Mesothelial cell of epicardium (in vitro differentiated cells): ENCODE measurements at regions not wholly inside any gene's neighbourhood (a gene's known extent, or its start where the extent isn't known, plus 50 kb on each side); places are given as distances from the start of the nearest gene placed in this dataset.
"Not testable (repeated sequence)": the region's sequence is repeated elsewhere in the genome, so short reads cannot be mapped to it uniquely, and the experiment has no call there.

Experiments
- DNase-seq, 2 experiments: peaks; one replicate each; pipeline ENCODE4 v3.0.0; 2021; ENCODE audit warnings: low spot score in 2 of 2; ENCODE audit not compliant: unreplicated experiment in 2 of 2
- H3K27ac Mint-ChIP-seq: 2 replicates; pipeline ENCODE4 v1.8.0; 2021; ENCODE audit warnings: mixed read lengths
- H3K27me3 Mint-ChIP-seq: 2 replicates; pipeline ENCODE4 v1.8.0; 2021; ENCODE audit warnings: low read depth, mixed read lengths
- H3K36me3 Mint-ChIP-seq: 2 replicates; pipeline ENCODE4 v1.8.0; 2021; ENCODE audit warnings: mixed read lengths
- H3K4me1 Mint-ChIP-seq: 2 replicates; pipeline ENCODE4 v1.8.0; 2021; ENCODE audit warnings: mixed read lengths
- H3K4me3 Mint-ChIP-seq: 2 replicates; pipeline ENCODE4 v1.8.0; 2021; ENCODE audit warnings: mild to moderate bottlenecking, moderate library complexity, mixed read lengths
- H3K9me3 Mint-ChIP-seq: 2 replicates; pipeline ENCODE4 v1.8.0; 2021; ENCODE audit warnings: mixed read lengths
- CTCF ChIP-seq: fragments of 200-600 bp; sonication (generic); IDR thresholded peaks from one replicate; pipeline ENCODE4 v1.5.0; 2021; ENCODE audit warnings: antibody characterized with exemption; ENCODE audit not compliant: unreplicated experiment

GRCh38 chr5:72720205-72720604 lies 96.3 kb upstream of the TNPO1 start:
- no peaks in the 10 kb centered on the region for H3K27me3 Mint-ChIP-seq
- no peaks in the 10 kb centered on the region for H3K9me3 Mint-ChIP-seq
- H3K4me3 Mint-ChIP-seq: no peak overlapping the region
- H3K36me3 Mint-ChIP-seq: no peaks in the 10 kb centered on the region
- no peak overlapping the region for H3K27ac Mint-ChIP-seq
- no peak for TF ChIP-seq CTCF
- no peak for DNase-seq
- no peaks in the 10 kb centered on the region for H3K4me1 Mint-ChIP-seq

GRCh38 chr5:72711351-72711750 lies 105.1 kb upstream of the TNPO1 start:
- H3K27ac Mint-ChIP-seq: no peak overlapping the region
- TF ChIP-seq CTCF: no peak
- DNase-seq: no peak
- H3K4me1 Mint-ChIP-seq: no peaks in the 10 kb centered on the region
- no peaks in the 10 kb centered on the region for H3K36me3 Mint-ChIP-seq
- peaks cover 8% of the 10 kb centered on the region for H3K27me3 Mint-ChIP-seq
- H3K4me3 Mint-ChIP-seq: no peak overlapping the region
- H3K9me3 Mint-ChIP-seq: no peaks in the 10 kb centered on the region

- Mint-ChIP-seq H3K36me3 (no peaks in the 10 kb centered on the region), H3K4me3 (no peak overlapping the region), H3K4me1 (no peaks in the 10 kb centered on the region), H3K27ac (no peak overlapping the region), H3K27me3 (peaks cover 8% of the 10 kb centered on the region), H3K9me3 (no peaks in the 10 kb centered on the region)
- TF ChIP-seq CTCF: no peak
- DNase-seq: no peak
These were observed 107.1 kb upstream of the TNPO1 start for GRCh38 chr5:72709341-72709740.

GRCh38 chr5:72705178-72705577 lies 111.3 kb upstream of the TNPO1 start:
- H3K36me3 Mint-ChIP-seq: peaks cover 2% of the 10 kb centered on the region
- DNase-seq: no peak
- H3K4me3 Mint-ChIP-seq: no peak overlapping the region
- TF ChIP-seq CTCF: no peak
- H3K27ac Mint-ChIP-seq: no peak overlapping the region
- H3K27me3 Mint-ChIP-seq: no peaks in the 10 kb centered on the region
- peaks cover 3% of the 10 kb centered on the region for H3K9me3 Mint-ChIP-seq
- H3K4me1 Mint-ChIP-seq: no peaks in the 10 kb centered on the region

GRCh38 chr5:72703876-72704275 lies 112.6 kb upstream of the TNPO1 start:
- DNase-seq: no peak
- H3K36me3 Mint-ChIP-seq: peaks cover 2% of the 10 kb centered on the region
- H3K4me3 Mint-ChIP-seq: no peak overlapping the region
- no peaks in the 10 kb centered on the region for H3K4me1 Mint-ChIP-seq
- H3K9me3 Mint-ChIP-seq: peaks cover 3% of the 10 kb centered on the region
- no peak for TF ChIP-seq CTCF
- H3K27me3 Mint-ChIP-seq: no peaks in the 10 kb centered on the region
- H3K27ac Mint-ChIP-seq: no peak overlapping the region

GRCh38 chr5:72702881-72703434 lies 113.5 kb upstream of the TNPO1 start:
- Mint-ChIP-seq H3K9me3 (peaks cover 3% of the 10 kb centered on the region), H3K27ac (no peak overlapping the region), H3K36me3 (peaks cover 2% of the 10 kb centered on the region), H3K27me3 (no peaks in the 10 kb centered on the region), H3K4me3 (no peak overlapping the region), H3K4me1 (no peaks in the 10 kb centered on the region)
- TF ChIP-seq CTCF: no peak
- no peak for DNase-seq

- not testable (repeated sequence) for H3K27ac Mint-ChIP-seq, H3K27me3 Mint-ChIP-seq, H3K9me3 Mint-ChIP-seq, H3K4me1 Mint-ChIP-seq, H3K4me3 Mint-ChIP-seq, H3K36me3 Mint-ChIP-seq, DNase-seq
These were observed 114.4 kb upstream of the TNPO1 start for GRCh38 chr5:72702105-72702504.
